ENCODE measurements at regions not wholly inside any gene's neighbourhood (a gene's known extent, or its start where the extent isn't known, plus 50 kb on each side); places are given as distances from the start of the nearest gene placed in this dataset.

DNA sequence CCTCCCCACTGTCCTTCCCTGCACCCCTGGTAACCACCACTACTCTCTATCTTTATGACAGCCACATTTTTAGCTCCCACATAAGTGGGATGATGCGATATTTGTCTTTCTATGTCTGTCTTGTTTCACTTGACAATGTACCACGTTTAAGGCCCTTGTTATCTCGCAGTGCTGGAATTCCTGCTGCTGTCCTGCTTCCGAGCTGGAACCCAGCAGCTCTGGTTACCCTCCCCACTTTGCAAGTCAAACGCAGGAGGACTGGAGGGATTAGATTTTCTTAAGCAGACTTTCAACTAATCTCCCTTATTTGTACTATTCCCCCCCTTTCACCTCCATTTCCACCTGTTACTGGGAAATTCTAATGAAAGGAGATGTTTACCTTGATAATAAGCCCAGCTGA lies 59.1 kb upstream of the PDX1 start:
- TF ChIP-seq, protein P1, sequence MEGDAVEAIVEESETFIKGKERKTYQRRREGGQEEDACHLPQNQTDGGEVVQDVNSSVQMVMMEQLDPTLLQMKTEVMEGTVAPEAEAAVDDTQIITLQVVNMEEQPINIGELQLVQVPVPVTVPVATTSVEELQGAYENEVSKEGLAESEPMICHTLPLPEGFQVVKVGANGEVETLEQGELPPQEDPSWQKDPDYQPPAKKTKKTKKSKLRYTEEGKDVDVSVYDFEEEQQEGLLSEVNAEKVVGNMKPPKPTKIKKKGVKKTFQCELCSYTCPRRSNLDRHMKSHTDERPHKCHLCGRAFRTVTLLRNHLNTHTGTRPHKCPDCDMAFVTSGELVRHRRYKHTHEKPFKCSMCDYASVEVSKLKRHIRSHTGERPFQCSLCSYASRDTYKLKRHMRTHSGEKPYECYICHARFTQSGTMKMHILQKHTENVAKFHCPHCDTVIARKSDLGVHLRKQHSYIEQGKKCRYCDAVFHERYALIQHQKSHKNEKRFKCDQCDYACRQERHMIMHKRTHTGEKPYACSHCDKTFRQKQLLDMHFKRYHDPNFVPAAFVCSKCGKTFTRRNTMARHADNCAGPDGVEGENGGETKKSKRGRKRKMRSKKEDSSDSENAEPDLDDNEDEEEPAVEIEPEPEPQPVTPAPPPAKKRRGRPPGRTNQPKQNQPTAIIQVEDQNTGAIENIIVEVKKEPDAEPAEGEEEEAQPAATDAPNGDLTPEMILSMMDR (IDR thresholded peaks at IDR 0.05) = no peak
- TF ChIP-seq EP300 (IDR thresholded peaks at IDR 0.05) = no peak

Data from gastroesophageal sphincter (tissue), 3 donors.